HFFc6 (cell line): ENCODE measurements at regions not wholly inside any gene's neighbourhood (a gene's known extent, or its start where the extent isn't known, plus 50 kb on each side); places are given as distances from the start of the nearest gene placed in this dataset.

ENCODE experiments used
- DNase-seq: peaks from one replicate; pipeline ENCODE4 v3.0.0-alpha.2; 2018
- H3K27ac Mint-ChIP-seq: 2 replicates; pipeline ENCODE4 v1.8.0; 2020; ENCODE audit warnings: mild to moderate bottlenecking, mixed read lengths
- H3K27me3 Mint-ChIP-seq: 2 replicates; pipeline ENCODE4 v1.8.0; 2021; ENCODE audit warnings: mild to moderate bottlenecking, moderate library complexity, mixed read lengths; ENCODE audit not compliant: insufficient read depth
- H3K36me3 Mint-ChIP-seq: 2 replicates; pipeline ENCODE4 v1.8.0; 2021; ENCODE audit warnings: low read depth, mixed read lengths
- H3K4me1 Mint-ChIP-seq: 2 replicates; pipeline ENCODE4 v1.8.0; 2020; ENCODE audit warnings: low read depth, mixed read lengths
- H3K4me3 Mint-ChIP-seq: 2 replicates; pipeline ENCODE4 v1.8.0; 2020; ENCODE audit warnings: mild to moderate bottlenecking, moderate library complexity, mixed read lengths
- H3K9me3 Mint-ChIP-seq: 2 replicates; pipeline ENCODE4 v1.8.0; 2020; ENCODE audit warnings: mild to moderate bottlenecking, mixed read lengths
- TF ChIP-seq, protein P1 (sequence below): fragments of 200-600 bp; sonication (generic); IDR thresholded peaks from 2 replicates; pipeline ENCODE4 v1.5.0; 2021; ENCODE audit warnings: antibody characterized with exemption, mild to moderate bottlenecking

DNA sequence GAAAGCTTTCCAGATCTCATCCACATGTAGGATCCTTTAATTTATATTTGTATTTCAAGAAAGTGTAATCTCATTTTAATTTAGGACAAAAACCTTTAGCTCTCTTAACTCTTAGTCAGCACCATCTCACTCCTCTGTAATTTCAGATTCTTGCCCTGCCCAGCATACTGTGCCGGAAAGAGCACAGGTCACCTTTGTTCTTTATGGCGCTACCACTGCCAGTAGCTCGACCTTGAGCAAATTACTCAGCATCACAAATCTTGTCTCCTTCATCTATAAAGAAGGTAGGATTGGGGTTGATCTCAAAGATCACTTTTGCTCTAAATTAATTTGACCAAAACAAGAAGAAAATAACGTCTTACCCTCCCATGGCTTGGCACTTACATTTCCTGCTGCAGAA, 56.1 kb upstream of the ZC3H11B start:
- TF ChIP-seq, protein P1, sequence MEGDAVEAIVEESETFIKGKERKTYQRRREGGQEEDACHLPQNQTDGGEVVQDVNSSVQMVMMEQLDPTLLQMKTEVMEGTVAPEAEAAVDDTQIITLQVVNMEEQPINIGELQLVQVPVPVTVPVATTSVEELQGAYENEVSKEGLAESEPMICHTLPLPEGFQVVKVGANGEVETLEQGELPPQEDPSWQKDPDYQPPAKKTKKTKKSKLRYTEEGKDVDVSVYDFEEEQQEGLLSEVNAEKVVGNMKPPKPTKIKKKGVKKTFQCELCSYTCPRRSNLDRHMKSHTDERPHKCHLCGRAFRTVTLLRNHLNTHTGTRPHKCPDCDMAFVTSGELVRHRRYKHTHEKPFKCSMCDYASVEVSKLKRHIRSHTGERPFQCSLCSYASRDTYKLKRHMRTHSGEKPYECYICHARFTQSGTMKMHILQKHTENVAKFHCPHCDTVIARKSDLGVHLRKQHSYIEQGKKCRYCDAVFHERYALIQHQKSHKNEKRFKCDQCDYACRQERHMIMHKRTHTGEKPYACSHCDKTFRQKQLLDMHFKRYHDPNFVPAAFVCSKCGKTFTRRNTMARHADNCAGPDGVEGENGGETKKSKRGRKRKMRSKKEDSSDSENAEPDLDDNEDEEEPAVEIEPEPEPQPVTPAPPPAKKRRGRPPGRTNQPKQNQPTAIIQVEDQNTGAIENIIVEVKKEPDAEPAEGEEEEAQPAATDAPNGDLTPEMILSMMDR: no peak
- H3K27me3 Mint-ChIP-seq: no peaks in the 10 kb centered on the region
- no peak overlapping the region for H3K27ac Mint-ChIP-seq
- H3K9me3 Mint-ChIP-seq: peaks cover 25% of the 10 kb centered on the region
- H3K4me1 Mint-ChIP-seq: no peaks in the 10 kb centered on the region
- no peak overlapping the region for H3K4me3 Mint-ChIP-seq
- no peaks in the 10 kb centered on the region for H3K36me3 Mint-ChIP-seq
- DNase-seq: no peak

GRCh38 chr1:219668446-219668845, 55.5 kb upstream of the ZC3H11B start:
- Mint-ChIP-seq H3K27me3 (no peaks in the 10 kb centered on the region), H3K36me3 (no peaks in the 10 kb centered on the region), H3K4me1 (no peaks in the 10 kb centered on the region), H3K9me3 (peaks cover 25% of the 10 kb centered on the region), H3K4me3 (no peak overlapping the region), H3K27ac (no peak overlapping the region)
- TF ChIP-seq, protein P1: no peak
- DNase-seq: no peak

GRCh38 chr1:219666242-219666641, 53.3 kb upstream of the ZC3H11B start:
- Mint-ChIP-seq H3K36me3 (no peaks in the 10 kb centered on the region), H3K27me3 (no peaks in the 10 kb centered on the region), H3K9me3 (peaks cover 17% of the 10 kb centered on the region), H3K4me3 (no peak overlapping the region), H3K27ac (no peak overlapping the region), H3K4me1 (no peaks in the 10 kb centered on the region)
- TF ChIP-seq, protein P1: no peak
- no peak for DNase-seq

- H3K36me3 Mint-ChIP-seq: no peaks in the 10 kb centered on the region
- H3K4me1 Mint-ChIP-seq: no peaks in the 10 kb centered on the region
- peaks cover 11% of the 10 kb centered on the region; the same call in 1 of the 2 replicates for H3K9me3 Mint-ChIP-seq
- no peak for DNase-seq
- no peak overlapping the region for H3K27ac Mint-ChIP-seq
- H3K27me3 Mint-ChIP-seq: no peaks in the 10 kb centered on the region
- no peak overlapping the region for H3K4me3 Mint-ChIP-seq
- TF ChIP-seq, protein P1: no peak
Measured at GRCh38 chr1:219665089-219665488, 52.2 kb upstream of the ZC3H11B start.

GRCh38 chr1:219664310-219665029, 51.6 kb upstream of the ZC3H11B start:
- H3K27ac Mint-ChIP-seq: no peak overlapping the region
- H3K4me1 Mint-ChIP-seq: no peaks in the 10 kb centered on the region
- H3K27me3 Mint-ChIP-seq: no peaks in the 10 kb centered on the region
- peaks cover 11% of the 10 kb centered on the region; the same call in 1 of the 2 replicates for H3K9me3 Mint-ChIP-seq
- no peak overlapping the region for H3K4me3 Mint-ChIP-seq
- TF ChIP-seq, protein P1: no peak
- H3K36me3 Mint-ChIP-seq: no peaks in the 10 kb centered on the region
- DNase-seq: no peak
